ENCODE measurements at regions not wholly inside any gene's neighbourhood (a gene's known extent, or its start where the extent isn't known, plus 50 kb on each side); places are given as distances from the start of the nearest gene placed in this dataset.

- no peak for DNase-seq
Observed at GRCh38 chr13:75038393-75039113, 443.4 kb downstream of the TBC1D4 start.

DNA sequence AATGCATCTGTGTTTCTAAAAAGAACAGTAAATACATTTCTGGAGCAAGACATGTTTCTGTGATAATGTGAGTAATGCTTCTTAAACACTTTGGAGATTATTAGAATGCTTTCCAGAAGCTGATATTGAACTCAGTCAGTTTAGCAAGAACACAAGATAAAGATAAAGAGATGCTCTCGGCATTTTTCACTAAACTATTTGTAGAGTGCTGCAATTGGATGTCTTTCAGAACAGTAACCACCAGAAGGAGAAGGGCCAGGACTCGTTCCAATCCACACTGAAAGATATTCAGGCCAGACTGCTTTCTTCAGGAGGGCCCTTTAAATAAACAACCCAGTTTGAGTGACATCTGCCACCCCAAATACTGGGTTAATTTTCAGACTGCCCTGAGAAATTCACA, 456.0 kb downstream of the TBC1D4 start:
- DNase-seq: no peak

- DNase-seq: no peak
Observed at GRCh38 chr13:75024602-75025001, 457.4 kb downstream of the TBC1D4 start.

GRCh38 chr13:75023609-75024008, 458.4 kb downstream of the TBC1D4 start:
- no peak for DNase-seq

DNA sequence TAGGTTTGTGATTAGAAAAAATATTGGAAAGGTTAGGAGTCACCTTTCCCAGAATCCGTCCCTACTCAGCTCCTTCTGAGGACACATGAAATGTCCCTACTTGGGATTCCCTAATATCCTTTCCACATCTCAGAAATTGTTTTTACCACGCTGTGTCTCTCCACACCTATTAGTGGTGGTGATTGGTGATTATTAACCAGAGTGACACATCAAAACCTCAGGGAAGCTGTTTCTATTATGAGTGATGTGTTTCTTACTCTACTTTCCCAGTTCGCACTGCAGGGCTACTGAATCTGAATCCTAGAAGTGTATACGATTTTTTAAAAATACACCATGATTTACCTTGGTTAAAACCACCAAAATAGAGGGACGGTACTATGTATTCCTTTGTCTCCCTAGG, 460.8 kb downstream of the TBC1D4 start:
- no peak for DNase-seq

- no peak for DNase-seq
Observed at GRCh38 chr13:75016225-75016624, 465.7 kb downstream of the TBC1D4 start.

DNA sequence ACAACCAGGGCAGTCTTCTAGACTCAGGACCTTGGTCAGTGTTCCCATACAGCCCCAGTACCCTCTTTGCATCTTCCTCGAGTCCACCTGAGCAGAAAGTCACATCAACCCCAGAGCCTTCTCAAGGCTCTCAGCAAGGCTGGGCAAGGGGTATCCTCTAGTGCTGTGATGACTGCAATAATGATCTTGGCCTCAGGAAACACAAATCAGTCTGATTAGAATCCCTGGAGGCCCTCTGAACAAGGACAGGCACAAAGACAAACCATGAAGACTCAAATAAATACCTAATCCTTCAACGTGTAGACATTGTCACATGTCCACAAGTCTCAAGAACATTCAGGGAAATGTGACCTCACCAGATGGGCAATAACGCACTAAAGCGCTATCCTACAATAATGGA, 468.2 kb downstream of the TBC1D4 start:
- DNase-seq: no peak

DNA sequence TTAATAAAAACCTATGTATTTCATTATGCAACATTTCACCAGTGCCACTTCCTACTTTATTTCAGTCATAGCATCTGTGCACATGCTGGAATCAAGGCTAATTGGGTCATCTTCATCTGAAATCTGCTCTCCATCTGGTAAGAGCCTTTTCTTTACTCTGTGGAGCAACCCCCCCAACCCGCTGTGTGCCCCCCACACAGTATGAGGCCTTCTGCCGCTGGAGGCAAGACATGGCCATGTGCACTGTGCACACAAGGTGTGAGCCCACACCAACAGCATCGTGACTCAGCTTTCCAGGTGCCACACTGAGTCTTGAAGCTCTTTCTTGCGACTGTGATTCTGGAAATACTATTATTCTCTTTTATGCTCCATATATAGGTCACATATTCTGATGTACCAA, 471.0 kb downstream of the TBC1D4 start:
- no peak for DNase-seq

DNA sequence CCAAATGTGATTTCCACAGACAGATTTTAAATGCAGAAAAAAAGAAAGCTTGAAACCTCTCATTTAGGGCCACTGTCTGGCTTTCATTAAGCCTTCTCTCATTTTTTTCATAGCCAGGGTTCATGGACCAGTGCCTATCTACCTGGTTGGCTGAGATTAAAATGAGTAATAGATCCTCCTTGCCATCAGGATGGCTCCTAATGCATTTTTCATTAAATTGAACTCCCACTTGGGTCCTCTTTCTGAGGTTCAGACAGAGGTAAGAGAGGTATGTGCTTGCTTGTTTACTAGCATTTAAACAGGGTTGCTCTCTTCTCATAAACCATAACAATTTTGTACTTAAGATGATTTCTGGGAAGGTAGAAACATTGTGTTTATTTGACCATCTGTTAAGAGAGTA, 473.0 kb downstream of the TBC1D4 start:
- DNase-seq: no peak

DNA sequence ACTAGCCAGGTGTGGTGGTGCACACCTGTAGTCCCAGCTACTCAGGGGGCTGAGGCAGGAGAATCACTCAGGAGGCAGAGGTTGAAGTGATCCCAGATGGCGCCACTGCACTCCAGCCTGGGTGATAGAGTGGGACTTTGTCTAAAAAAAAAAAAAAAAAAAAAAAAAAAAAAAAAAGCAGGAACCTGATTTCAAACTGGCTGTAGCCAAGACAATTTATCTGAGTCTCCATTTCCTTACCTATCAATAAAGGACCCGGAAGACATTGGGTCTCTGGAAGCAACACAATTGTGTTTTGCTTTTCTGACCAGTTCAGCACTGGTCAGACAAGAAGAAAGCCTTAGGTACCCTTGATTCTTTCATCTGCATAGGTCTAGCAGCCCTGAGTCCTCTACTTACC, 491.0 kb downstream of the TBC1D4 start:
- DNase-seq: no peak

- no peak for DNase-seq
Observed at GRCh38 chr13:74987124-74987690, 494.8 kb downstream of the TBC1D4 start.

DNA sequence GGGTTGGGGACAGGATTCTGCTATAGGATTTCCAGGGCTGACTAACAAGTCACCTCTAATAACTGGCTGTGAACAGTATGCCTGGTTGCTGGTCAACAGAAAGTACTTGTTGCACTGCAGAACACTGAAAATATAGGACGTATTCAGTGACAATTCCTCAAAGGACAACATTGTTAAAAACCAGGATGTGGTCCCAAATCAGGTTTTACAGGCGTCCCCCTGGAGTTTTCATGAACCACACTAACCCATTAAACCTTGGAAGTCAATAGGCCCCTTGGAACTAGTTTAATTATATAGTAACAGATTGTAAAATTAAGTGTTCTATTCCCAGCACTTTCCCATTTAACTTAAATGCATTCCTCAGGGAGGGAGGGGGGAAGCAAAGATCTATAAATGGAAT, 495.4 kb downstream of the TBC1D4 start:
- no peak for DNase-seq

- no peak for DNase-seq
Observed at GRCh38 chr13:74979703-74980102, 502.3 kb downstream of the TBC1D4 start.

GRCh38 chr13:74978591-74978990, 503.4 kb downstream of the TBC1D4 start:
- DNase-seq: no peak

DNA sequence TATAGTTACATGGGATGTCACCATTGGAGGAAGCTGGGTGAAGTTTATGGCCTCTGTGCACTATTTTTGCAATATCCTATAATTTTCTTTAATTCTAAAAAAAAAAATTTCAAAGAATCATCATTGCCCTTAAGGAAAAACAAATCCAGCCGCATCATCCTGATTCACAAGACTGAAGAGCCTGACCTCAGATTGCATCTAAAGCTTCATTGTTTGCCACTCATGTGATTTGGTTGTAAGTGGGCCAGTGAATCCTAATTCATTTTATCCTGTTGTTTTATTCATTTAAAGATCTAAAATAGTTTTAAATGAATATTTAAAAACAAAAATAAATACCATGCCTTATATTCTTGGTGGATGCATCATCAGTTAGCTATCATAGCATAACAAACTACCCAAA, 504.5 kb downstream of the TBC1D4 start:
- no peak for DNase-seq

GRCh38 chr13:74975111-74975510, 506.9 kb downstream of the TBC1D4 start:
- DNase-seq: no peak

GRCh38 chr13:74973935-74974879, 507.8 kb downstream of the TBC1D4 start:
- no peak for DNase-seq

GRCh38 chr13:74969419-74969818, 512.5 kb downstream of the TBC1D4 start:
- no peak for DNase-seq

DNA sequence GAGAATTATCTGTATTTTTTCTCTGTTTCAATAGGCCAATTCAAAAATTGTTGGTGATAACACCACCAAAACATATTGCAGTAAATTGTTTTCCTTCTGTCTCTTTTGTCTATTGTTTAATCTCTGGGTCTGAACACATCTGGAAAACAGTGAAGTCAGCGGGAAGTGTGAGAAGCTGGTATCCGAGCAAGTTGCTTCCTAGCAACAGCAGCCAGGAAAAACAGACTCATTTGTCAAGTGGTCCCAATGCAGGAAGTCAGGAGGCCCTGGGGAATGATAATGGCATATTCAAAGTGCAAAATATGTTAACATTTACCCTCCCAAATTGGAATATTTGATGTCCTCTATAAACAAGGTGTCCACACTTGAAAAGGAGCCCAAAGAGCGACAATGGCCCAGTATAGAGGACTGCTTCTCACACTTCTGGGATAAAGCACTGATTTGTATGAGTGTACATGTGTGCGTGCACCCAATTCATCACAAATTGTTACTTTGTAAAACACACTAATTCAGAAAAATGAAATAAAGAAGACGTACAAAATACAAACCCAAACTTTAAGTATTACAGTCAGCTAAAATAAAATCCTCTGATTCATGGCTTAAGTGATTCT, 515.0 kb downstream of the TBC1D4 start:
- DNase-seq: no peak

- no peak for DNase-seq
Observed at GRCh38 chr13:74966275-74966674, 515.7 kb downstream of the TBC1D4 start.

DNA sequence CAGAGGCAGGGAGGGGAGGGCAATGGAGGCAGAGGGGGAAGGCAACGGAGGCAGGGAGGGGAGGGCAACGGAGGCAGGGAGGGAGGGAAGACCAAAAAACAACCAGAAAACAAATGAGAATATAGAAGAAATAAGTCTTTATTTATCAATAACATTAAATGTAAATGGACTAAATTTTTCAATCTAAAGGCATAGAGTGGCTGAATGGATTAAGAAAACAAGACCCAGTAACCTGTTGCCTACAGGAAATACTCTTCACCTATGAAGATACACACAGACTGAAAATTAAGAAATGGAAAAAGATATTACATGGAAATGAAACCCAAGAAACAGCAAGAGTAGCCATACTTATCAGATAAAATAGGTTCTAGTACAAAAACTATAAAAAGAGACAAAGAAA, 536.3 kb downstream of the TBC1D4 start:
- DNase-seq: no peak

GRCh38 chr13:74931698-74932433, 550.1 kb downstream of the TBC1D4 start:
- no peak for DNase-seq

Data from activated naive CD4-positive, alpha-beta T cell treated with Interleukin-2 at 50 U/mL for 16 hours (primary cell).